ENCODE measurements at regions not wholly inside any gene's neighbourhood (a gene's known extent, or its start where the extent isn't known, plus 50 kb on each side); places are given as distances from the start of the nearest gene placed in this dataset.
"Not testable (repeated sequence)": the region's sequence is repeated elsewhere in the genome, so short reads cannot be mapped to it uniquely, and the experiment has no call there.

- Histone ChIP-seq H3K4me1 (ENCODE audit: control insufficient read depth, insufficient read depth, low read length) (peaks cover 4% of the 10 kb centered on the region), H3K4me3 (ENCODE audit: low read depth, low read length) (no peak overlapping the region), H3K36me3 (ENCODE audit: control insufficient read depth, insufficient read depth, low read length) (no peaks in the 10 kb centered on the region), H3K9me3 (ENCODE audit: control insufficient read depth, insufficient read depth, low read length) (no peaks in the 10 kb centered on the region), H3K27me3 (ENCODE audit: control insufficient read depth, insufficient read depth, low read length) (peaks cover 68% of the 10 kb centered on the region), H3K9ac (ENCODE audit: low read depth, low read length) (no peak overlapping the region)
Measured at GRCh38 chr2:75870133-75870532, 159.4 kb upstream of the GCFC2 start.

DNA sequence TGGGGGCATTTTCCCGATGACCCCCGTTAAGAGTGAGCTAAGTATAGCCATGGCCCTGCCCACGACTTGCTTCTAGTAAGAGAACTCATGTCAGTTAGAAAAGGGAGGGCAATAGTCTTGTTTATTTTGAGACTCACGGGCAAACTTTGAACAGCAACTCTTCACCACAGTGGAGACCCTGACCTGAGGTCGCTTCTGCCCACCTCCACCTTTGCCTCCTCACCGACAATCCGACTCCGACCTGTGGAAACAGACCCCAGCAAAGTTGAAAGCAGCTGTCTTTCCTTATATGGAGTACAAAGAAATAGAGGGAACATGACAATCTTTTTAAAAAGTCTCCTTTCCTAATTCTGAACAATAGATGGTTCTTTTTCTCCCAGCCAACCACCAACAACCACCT lies 155.0 kb upstream of the GCFC2 start:
- Histone ChIP-seq H3K4me3 (ENCODE audit: low read depth, low read length) (no peak overlapping the region), H3K27me3 (ENCODE audit: control insufficient read depth, insufficient read depth, low read length) (peaks cover 52% of the 10 kb centered on the region), H3K36me3 (ENCODE audit: control insufficient read depth, insufficient read depth, low read length) (no peaks in the 10 kb centered on the region), H3K9me3 (ENCODE audit: control insufficient read depth, insufficient read depth, low read length) (no peaks in the 10 kb centered on the region), H3K9ac (ENCODE audit: low read depth, low read length) (no peak overlapping the region), H3K4me1 (ENCODE audit: control insufficient read depth, insufficient read depth, low read length) (no peaks in the 10 kb centered on the region)

- Histone ChIP-seq H3K9ac (ENCODE audit: low read depth, low read length) (no peak overlapping the region), H3K27me3 (ENCODE audit: control insufficient read depth, insufficient read depth, low read length) (peaks cover 52% of the 10 kb centered on the region), H3K9me3 (ENCODE audit: control insufficient read depth, insufficient read depth, low read length) (no peaks in the 10 kb centered on the region), H3K36me3 (ENCODE audit: control insufficient read depth, insufficient read depth, low read length) (no peaks in the 10 kb centered on the region), H3K4me1 (ENCODE audit: control insufficient read depth, insufficient read depth, low read length) (no peaks in the 10 kb centered on the region), H3K4me3 (ENCODE audit: low read depth, low read length) (no peak overlapping the region)
Measured at GRCh38 chr2:75865083-75865482, 154.4 kb upstream of the GCFC2 start.

GRCh38 chr2:75862547-75862946 lies 151.8 kb upstream of the GCFC2 start:
- no peaks in the 10 kb centered on the region for H3K36me3 ChIP-seq (ENCODE audit: control insufficient read depth, insufficient read depth, low read length)
- H3K27me3 ChIP-seq (ENCODE audit: control insufficient read depth, insufficient read depth, low read length) = peaks cover 29% of the 10 kb centered on the region
- no peak overlapping the region for H3K4me3 ChIP-seq (ENCODE audit: low read depth, low read length)
- H3K9ac ChIP-seq (ENCODE audit: low read depth, low read length) = no peak overlapping the region
- no peaks in the 10 kb centered on the region for H3K9me3 ChIP-seq (ENCODE audit: control insufficient read depth, insufficient read depth, low read length)
- H3K4me1 ChIP-seq (ENCODE audit: control insufficient read depth, insufficient read depth, low read length) = no peaks in the 10 kb centered on the region

DNA sequence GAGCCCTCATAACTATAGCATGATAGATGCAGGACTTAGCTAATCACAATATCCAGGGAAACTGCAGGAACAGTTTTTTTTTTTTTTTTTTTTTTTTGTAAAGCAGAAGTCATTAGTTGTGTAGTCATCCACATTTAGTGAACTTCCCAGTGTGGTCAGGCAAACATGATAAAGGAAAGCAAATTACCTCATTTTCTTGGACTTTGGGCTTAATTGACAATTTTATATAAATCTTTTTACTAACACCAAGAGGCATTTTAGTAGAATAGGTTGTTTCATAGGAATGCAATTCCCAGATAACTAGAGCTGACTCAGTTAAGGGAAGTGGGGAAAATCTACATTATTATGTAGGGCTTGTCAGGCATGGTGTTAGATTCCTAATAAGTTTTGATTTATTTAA lies 142.7 kb upstream of the GCFC2 start:
- Histone ChIP-seq H3K4me3 (ENCODE audit: low read depth, low read length) (no peak overlapping the region), H3K27me3 (ENCODE audit: control insufficient read depth, insufficient read depth, low read length) (no peaks in the 10 kb centered on the region), H3K9ac (ENCODE audit: low read depth, low read length) (no peak overlapping the region), H3K4me1 (ENCODE audit: control insufficient read depth, insufficient read depth, low read length) (no peaks in the 10 kb centered on the region), H3K36me3 (ENCODE audit: control insufficient read depth, insufficient read depth, low read length) (no peaks in the 10 kb centered on the region), H3K9me3 (ENCODE audit: control insufficient read depth, insufficient read depth, low read length) (peaks cover 13% of the 10 kb centered on the region)

DNA sequence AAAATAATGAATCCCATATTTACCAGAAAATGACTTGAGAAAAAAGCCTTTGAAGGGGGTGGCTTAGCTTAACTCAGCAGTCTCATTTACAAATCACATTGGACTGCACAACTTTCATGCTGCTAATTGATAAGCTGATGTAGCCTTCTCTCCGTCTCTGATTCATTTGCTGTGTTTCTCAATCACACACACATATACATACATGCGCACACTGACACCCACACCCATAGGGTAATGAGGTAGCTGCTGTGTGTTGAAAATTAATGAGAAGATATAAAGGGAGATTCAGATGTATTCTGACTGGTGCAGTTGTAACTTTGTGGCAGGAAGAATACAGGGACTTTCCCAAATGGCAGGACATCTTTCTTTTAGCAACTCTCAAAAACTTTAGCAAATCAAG lies 141.9 kb upstream of the GCFC2 start:
- H3K4me1 ChIP-seq (ENCODE audit: control insufficient read depth, insufficient read depth, low read length) = no peaks in the 10 kb centered on the region
- H3K36me3 ChIP-seq (ENCODE audit: control insufficient read depth, insufficient read depth, low read length) = no peaks in the 10 kb centered on the region
- H3K4me3 ChIP-seq (ENCODE audit: low read depth, low read length) = no peak overlapping the region
- peaks cover 13% of the 10 kb centered on the region for H3K9me3 ChIP-seq (ENCODE audit: control insufficient read depth, insufficient read depth, low read length)
- H3K9ac ChIP-seq (ENCODE audit: low read depth, low read length) = no peak overlapping the region
- no peaks in the 10 kb centered on the region for H3K27me3 ChIP-seq (ENCODE audit: control insufficient read depth, insufficient read depth, low read length)

DNA sequence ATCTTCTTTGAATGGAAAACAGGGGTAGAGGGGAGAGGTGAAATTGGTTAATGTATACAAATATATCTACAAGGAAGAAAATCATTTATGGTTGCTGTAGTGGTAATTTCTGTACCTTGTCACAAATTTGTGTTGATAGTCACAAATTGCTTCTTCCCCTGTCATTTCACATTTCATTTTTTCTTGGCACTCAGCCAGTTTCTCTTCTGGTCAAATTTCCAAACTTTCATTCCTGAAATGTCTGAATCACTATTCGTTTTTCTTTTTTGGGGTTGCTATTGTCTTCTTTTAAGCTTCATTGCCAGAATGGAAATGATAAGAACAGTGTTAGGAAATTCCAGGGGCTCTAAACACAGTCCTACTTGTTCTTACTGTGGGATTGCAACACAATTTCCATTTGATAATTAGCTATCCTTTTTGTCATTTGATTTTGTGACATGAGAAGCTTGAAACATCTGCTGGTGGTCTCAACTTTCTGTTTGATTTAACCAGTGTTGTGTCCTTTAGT lies 136.0 kb upstream of the GCFC2 start:
- Histone ChIP-seq H3K4me3 (ENCODE audit: low read depth, low read length) (no peak overlapping the region), H3K9me3 (ENCODE audit: control insufficient read depth, insufficient read depth, low read length) (no peaks in the 10 kb centered on the region), H3K4me1 (ENCODE audit: control insufficient read depth, insufficient read depth, low read length) (no peaks in the 10 kb centered on the region), H3K36me3 (ENCODE audit: control insufficient read depth, insufficient read depth, low read length) (no peaks in the 10 kb centered on the region), H3K9ac (ENCODE audit: low read depth, low read length) (no peak overlapping the region), H3K27me3 (ENCODE audit: control insufficient read depth, insufficient read depth, low read length) (no peaks in the 10 kb centered on the region)

- Histone ChIP-seq H3K27me3 (ENCODE audit: control insufficient read depth, insufficient read depth, low read length) (no peaks in the 10 kb centered on the region), H3K4me3 (ENCODE audit: low read depth, low read length) (no peak overlapping the region), H3K36me3 (ENCODE audit: control insufficient read depth, insufficient read depth, low read length) (no peaks in the 10 kb centered on the region), H3K9ac (ENCODE audit: low read depth, low read length) (no peak overlapping the region), H3K9me3 (ENCODE audit: control insufficient read depth, insufficient read depth, low read length) (no peaks in the 10 kb centered on the region), H3K4me1 (ENCODE audit: control insufficient read depth, insufficient read depth, low read length) (no peaks in the 10 kb centered on the region)
Measured at GRCh38 chr2:75844651-75845050, 133.9 kb upstream of the GCFC2 start.

DNA sequence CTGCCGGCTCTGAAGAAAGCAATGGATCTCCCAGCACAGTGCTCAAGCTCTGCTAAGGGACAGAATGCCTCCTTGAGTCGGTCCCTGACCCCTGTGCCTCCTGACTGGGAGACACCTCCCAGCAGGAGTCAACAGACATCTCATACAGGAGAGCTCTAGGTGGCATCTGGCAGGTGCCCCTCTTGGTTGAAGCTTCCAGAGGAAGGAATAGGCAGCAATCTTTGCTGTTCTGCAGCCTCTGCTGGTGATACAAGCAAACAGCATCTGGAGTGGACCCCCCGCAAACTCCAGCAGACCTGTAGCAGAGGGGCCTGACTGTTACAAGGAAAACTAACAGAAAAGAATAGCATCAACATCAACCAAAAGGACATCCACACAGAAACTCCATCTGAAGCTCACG lies 123.9 kb upstream of the GCFC2 start:
- not testable (repeated sequence) for H3K4me3 ChIP-seq (ENCODE audit: low read depth, low read length); H3K27me3 ChIP-seq (ENCODE audit: control insufficient read depth, insufficient read depth, low read length); H3K36me3 ChIP-seq (ENCODE audit: control insufficient read depth, insufficient read depth, low read length); H3K9ac ChIP-seq (ENCODE audit: low read depth, low read length); H3K4me1 ChIP-seq (ENCODE audit: control insufficient read depth, insufficient read depth, low read length); H3K9me3 ChIP-seq (ENCODE audit: control insufficient read depth, insufficient read depth, low read length)

GRCh38 chr2:75833386-75833785 lies 122.7 kb upstream of the GCFC2 start:
- Histone ChIP-seq H3K9ac (ENCODE audit: low read depth, low read length) (no peak overlapping the region), H3K27me3 (ENCODE audit: control insufficient read depth, insufficient read depth, low read length) (no peaks in the 10 kb centered on the region), H3K4me3 (ENCODE audit: low read depth, low read length) (no peak overlapping the region), H3K4me1 (ENCODE audit: control insufficient read depth, insufficient read depth, low read length) (no peaks in the 10 kb centered on the region), H3K9me3 (ENCODE audit: control insufficient read depth, insufficient read depth, low read length) (no peaks in the 10 kb centered on the region), H3K36me3 (ENCODE audit: control insufficient read depth, insufficient read depth, low read length) (no peaks in the 10 kb centered on the region)

GRCh38 chr2:75828826-75829225 lies 118.1 kb upstream of the GCFC2 start:
- Histone ChIP-seq H3K9ac (ENCODE audit: low read depth, low read length) (no peak overlapping the region), H3K4me1 (ENCODE audit: control insufficient read depth, insufficient read depth, low read length) (no peaks in the 10 kb centered on the region), H3K4me3 (ENCODE audit: low read depth, low read length) (no peak overlapping the region), H3K27me3 (ENCODE audit: control insufficient read depth, insufficient read depth, low read length) (no peaks in the 10 kb centered on the region), H3K9me3 (ENCODE audit: control insufficient read depth, insufficient read depth, low read length) (no peaks in the 10 kb centered on the region), H3K36me3 (ENCODE audit: control insufficient read depth, insufficient read depth, low read length) (no peaks in the 10 kb centered on the region)

DNA sequence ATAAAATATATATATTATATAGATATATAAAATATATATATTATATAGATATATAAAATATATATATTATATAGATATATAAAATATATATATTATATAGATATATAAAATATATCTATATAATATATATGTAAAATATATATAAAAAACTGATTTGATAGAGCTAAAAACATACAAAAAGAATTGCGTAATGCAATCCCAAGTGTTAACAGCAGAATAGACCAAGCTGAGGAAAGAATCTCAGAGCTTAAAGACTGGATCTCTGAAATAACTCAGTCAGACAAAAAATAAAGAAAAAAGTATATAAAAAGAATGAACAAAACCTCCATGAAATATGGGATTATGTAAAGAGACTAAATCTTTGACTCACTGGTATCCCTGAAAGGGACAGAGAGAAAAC lies 112.8 kb upstream of the GCFC2 start:
- not testable (repeated sequence) for H3K9ac ChIP-seq (ENCODE audit: low read depth, low read length)

GRCh38 chr2:75822336-75822735 lies 111.6 kb upstream of the GCFC2 start:
- Histone ChIP-seq H3K36me3 (ENCODE audit: control insufficient read depth, insufficient read depth, low read length) (no peaks in the 10 kb centered on the region), H3K9me3 (ENCODE audit: control insufficient read depth, insufficient read depth, low read length) (no peaks in the 10 kb centered on the region), H3K27me3 (ENCODE audit: control insufficient read depth, insufficient read depth, low read length) (no peaks in the 10 kb centered on the region), H3K4me3 (ENCODE audit: low read depth, low read length) (no peak overlapping the region), H3K4me1 (ENCODE audit: control insufficient read depth, insufficient read depth, low read length) (no peaks in the 10 kb centered on the region), H3K9ac (ENCODE audit: low read depth, low read length) (no peak overlapping the region)

More for the DNA sequence above, 112.8 kb upstream of the GCFC2 start:
- not testable (repeated sequence) for H3K27me3 ChIP-seq (ENCODE audit: control insufficient read depth, insufficient read depth, low read length); H3K36me3 ChIP-seq (ENCODE audit: control insufficient read depth, insufficient read depth, low read length); H3K4me3 ChIP-seq (ENCODE audit: low read depth, low read length); H3K4me1 ChIP-seq (ENCODE audit: control insufficient read depth, insufficient read depth, low read length); H3K9me3 ChIP-seq (ENCODE audit: control insufficient read depth, insufficient read depth, low read length)

Data from iPS-15b (cell line).